Head of caudate nucleus (tissue), 42 donors: ENCODE measurements at regions not wholly inside any gene's neighbourhood (a gene's known extent, or its start where the extent isn't known, plus 50 kb on each side); places are given as distances from the start of the nearest gene placed in this dataset.
"Not testable (repeated sequence)": the region's sequence is repeated elsewhere in the genome, so short reads cannot be mapped to it uniquely, and the experiment has no call there.

ENCODE experiments used
- DNase-seq, 42 donors: peaks; one replicate each; pipeline versions ENCODE4 v3.0.0 to v3.0.0-alpha.2; 2020 to 2021; ENCODE audit warnings: mixed read lengths in 7 of 42
- intact Hi-C: fragments of 100-400 bp; cut with DNase I; formaldehyde crosslinking; loops from one replicate; pipeline ENCODE4 v1.15.0; 2022

DNA sequence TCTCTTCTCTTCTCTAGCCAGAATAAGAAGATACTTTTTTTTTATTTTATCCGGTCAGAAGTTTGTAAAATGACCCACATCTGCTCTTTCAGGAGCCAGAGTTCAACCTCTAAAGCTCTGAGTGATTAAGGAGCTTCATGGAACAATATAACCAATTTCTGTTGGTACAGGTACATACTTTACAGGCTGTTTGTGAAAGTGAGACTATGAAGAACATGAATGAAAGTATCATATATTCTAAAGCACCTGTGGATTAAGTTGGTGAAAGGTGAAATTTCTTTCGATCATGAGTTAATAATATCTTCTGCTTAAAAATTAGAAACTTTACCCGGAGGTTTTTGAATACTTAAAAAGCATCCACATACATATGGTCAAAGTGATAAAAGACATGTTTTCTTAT, 65.2 kb downstream of the DMRT2 start:
- DNase-seq = no peak
- intact Hi-C loops = no loop called here

- intact Hi-C loops = no loop called here
- no peak for DNase-seq
These were observed 67.3 kb downstream of the DMRT2 start for GRCh38 chr9:1117439-1117838.

DNA sequence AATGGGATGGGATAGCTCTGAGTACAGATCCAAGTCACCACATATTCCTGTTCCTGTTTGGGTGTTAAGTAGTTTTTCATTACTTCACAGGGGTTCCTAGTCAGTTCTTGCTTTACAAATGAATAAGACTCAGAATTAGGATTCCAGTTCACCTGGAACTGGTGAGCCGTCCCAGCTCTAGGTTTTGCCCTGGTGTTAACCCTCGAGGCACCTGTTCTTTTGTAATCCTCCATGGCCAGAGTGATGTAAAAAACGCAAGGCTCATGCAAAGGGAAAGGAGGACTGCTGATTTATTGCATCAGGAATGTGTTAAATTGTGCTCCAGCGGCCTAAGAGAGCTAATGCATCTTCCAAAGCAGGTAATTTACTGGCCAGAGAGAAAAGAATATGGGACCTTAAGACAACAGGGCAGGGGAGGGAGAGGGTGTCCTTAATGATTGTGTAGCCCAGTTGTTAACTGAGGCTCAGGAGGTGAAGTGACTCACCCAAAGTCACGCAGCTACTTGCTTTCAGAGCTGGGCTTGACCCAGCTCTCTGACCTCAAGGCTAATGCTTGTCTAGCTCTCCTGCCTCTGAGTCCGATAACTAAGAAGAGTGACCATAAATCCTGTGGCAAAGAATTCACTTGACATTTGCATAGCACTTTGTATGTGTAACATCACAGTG, 70.5 kb downstream of the DMRT2 start:
- intact Hi-C loops = no loop called here
- no peak for DNase-seq

DNA sequence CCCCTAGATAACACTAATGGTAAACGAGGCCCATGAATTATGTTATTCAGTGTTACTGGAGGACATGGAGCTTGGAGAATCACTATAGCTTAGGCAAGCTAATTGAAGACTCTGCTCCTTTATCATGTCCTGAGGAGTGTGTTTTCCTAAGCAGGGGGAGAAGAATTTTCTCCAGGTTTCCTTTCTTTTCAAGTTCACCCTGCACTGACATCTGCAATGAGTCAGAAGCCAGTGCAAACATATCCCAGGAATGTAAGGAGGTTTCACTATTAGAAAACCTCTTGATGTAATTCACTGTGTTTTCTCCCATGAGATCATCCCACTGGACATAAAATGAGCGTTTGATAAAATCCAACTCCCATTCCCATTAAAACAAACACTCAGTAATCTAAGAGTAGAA, 75.6 kb downstream of the DMRT2 start:
- intact Hi-C loops = no loop called here
- DNase-seq = no peak

- no peak for DNase-seq
- intact Hi-C loops = no loop called here
These were observed 77.9 kb downstream of the DMRT2 start for GRCh38 chr9:1128046-1128445.

GRCh38 chr9:1129382-1129781, 79.2 kb downstream of the DMRT2 start:
- DNase-seq = no peak
- intact Hi-C loops = no loop called here

DNA sequence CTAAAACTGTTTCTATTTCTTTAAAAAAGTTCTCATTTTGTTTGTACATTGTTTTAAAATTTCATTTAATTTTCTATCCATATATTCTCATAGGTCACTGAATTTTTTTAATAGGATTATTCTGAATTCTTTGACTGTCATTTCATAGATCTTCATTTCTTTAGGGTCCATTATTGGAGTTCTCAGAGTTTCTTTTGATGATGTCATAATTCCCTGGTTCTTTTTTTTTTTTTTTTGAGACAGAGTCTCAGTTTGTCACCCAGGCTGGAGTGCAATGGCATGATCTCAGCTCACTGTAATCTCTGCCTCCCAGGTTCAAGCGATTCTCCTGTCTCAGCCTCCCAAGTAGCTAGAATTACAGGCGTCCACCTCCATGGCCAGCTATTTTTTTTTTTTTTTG, 89.9 kb downstream of the DMRT2 start:
- intact Hi-C loops = no loop called here
- no peak for DNase-seq

- no peak for DNase-seq
- intact Hi-C loops = no loop called here
These were observed 101.5 kb downstream of the DMRT2 start for GRCh38 chr9:1151691-1152090.

GRCh38 chr9:1152171-1152570, 102.0 kb downstream of the DMRT2 start:
- no peak for DNase-seq
- intact Hi-C loops = no loop called here

DNA sequence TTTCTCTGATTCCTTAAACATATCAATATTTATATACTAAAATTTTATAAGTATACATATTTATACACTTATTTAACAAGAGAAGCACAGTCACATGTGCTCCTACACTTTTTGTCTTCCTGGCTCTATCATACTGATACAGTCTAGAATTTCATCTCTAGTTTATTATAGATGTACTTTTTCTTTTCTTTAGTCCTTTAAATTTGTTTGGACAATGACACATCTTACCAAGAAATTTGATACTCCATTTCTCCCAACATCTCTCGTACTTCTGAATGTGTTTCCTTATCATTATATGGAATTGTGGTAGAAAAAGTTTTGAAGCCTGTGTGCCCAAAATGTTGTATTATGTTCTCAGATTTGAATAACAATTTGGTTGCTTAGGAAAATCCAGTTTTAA, 104.6 kb downstream of the DMRT2 start:
- intact Hi-C loops = no loop called here
- DNase-seq = no peak

DNA sequence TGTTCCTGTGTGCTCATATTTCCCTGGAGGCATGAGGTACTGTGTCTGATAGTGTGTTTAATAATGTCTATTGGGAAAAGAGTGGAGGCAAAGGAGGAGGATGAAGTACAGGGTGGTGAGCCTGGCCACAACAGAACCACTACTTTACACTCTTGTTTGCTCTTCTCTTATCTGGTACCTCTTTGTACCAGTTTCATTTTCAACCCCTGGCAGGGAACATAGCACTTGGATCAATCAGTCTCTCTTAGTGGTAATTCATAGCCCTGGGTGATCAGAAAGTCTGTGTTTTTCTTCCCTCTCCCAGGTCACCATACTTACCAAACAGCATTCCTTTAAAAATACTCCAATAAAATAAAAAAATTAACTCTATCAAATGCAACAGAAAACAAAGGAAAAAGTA, 105.4 kb downstream of the DMRT2 start:
- intact Hi-C loops = no loop called here
- no peak for DNase-seq

GRCh38 chr9:1156794-1157550, 106.8 kb downstream of the DMRT2 start:
- intact Hi-C loops = no loop called here
- no peak for DNase-seq

- intact Hi-C loops = no loop called here
- no peak for DNase-seq
These were observed 107.7 kb downstream of the DMRT2 start for GRCh38 chr9:1157836-1158235.

- intact Hi-C loops = no loop called here
These were observed 120.8 kb downstream of the DMRT2 start for GRCh38 chr9:1170918-1171317.

GRCh38 chr9:1171546-1171945, 121.4 kb downstream of the DMRT2 start:
- no peak for DNase-seq
- intact Hi-C loops = no loop called here

More at GRCh38 chr9:1170918-1171317, 120.8 kb downstream of the DMRT2 start:
- DNase-seq = no peak

DNA sequence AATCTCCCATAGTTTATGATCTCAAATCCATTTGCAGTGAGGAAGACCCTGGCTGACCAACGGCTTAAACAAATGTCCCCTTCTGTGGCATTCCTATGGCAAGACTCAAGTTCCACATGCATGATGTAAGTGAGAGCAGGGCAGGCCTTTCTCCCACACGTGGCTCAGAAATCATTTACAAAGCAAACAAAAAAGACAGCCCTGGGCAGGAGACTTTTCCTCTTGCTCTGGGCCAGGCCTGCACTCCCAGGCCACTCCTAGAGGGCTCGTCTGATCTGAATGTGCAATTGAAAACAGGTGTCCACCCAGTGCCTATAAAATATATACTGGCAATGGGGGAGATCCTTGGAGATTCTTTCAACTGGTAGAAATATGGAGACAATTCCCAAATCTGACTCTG, 123.1 kb downstream of the DMRT2 start:
- intact Hi-C loops = no loop called here
- no peak for DNase-seq

- intact Hi-C loops = no loop called here
- no peak for DNase-seq
These were observed 123.8 kb downstream of the DMRT2 start for GRCh38 chr9:1173993-1174392.

DNA sequence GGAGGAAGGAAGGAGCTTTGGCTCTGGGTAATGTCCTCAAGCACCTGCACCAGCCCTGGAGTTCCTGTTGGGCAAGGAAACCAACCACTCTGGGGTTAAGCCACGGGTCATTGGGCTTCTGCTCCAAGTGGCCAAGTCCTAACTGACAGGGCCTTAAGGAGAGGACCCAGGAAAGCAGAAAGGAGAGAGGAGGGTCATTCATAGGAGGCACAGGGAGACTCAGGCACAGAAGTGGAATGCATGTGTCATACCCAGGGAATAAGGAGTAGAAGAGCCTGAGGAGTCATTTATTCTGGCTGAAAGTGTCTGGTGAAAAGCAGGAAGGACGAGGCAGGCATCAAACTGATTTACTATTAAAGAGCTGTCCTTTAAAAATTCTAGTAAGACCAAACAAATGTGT, 129.2 kb downstream of the DMRT2 start:
- DNase-seq = no peak
- intact Hi-C loops = no loop called here

- intact Hi-C loops = no loop called here
These were observed 134.0 kb downstream of the DMRT2 start for GRCh38 chr9:1184146-1184545.

DNA sequence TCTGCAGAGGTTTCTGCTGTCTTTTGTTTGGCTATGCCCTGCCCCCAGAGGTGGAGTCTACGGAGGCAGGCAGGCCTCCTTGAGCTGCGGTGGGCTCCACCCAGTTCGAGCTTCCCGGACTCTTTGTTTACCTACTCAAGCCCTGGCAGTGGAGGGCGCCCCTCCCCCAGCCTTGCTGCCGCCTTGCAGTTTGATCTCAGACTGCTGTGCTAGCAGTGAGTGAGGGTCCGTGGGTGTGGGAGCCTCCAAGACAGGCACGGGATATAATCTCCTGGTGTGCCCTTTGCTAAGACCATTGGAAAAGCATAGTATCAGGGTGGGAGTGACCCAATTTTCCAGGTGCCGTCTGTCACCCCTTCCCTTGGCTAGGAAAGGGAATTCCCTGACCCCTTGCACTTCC, 137.0 kb downstream of the DMRT2 start:
- intact Hi-C loops, DNase-seq: not testable (repeated sequence)

More at GRCh38 chr9:1184146-1184545, 134.0 kb downstream of the DMRT2 start:
- no peak for DNase-seq

- DNase-seq, intact Hi-C loops: not testable (repeated sequence)
These were observed 145.5 kb downstream of the DMRT2 start for GRCh38 chr9:1195636-1196035.
